ENCODE measurements at regions not wholly inside any gene's neighbourhood (a gene's known extent, or its start where the extent isn't known, plus 50 kb on each side); places are given as distances from the start of the nearest gene placed in this dataset.
"Not testable (repeated sequence)": the region's sequence is repeated elsewhere in the genome, so short reads cannot be mapped to it uniquely, and the experiment has no call there.

DNA sequence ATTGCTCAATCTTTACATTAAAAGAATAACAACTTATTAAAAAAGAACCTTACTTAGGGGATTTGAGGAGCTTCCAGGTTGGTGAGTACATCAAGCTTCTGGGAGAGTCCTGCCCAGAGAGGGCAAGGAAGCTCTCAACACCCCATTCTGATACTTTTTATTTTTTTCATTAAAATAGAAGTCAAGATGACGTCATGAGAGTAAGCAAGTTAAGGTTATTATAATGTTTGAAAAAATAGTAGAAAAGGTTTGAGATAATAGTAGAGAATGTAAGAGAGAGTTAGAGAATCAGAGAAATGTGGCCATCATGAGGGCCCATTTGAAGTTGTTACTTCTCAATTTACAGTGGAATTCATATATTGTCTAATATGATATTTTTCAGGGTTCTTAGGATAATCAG is 221.0 kb upstream of the SLC16A7 start:
- no peak for DNase-seq (ENCODE audit: insufficient read length, low spot score)
- no peak for FAIRE-seq
- TF ChIP-seq PAX5 (IDR thresholded peaks at IDR 0.05; ENCODE audit: insufficient read depth, low read length, severe bottlenecking) (no peak), POU2F2 (IDR thresholded peaks at IDR 0.05; ENCODE audit: low read depth, low read length) (no peak), TAF1 (IDR thresholded peaks at IDR 0.05; ENCODE audit: low read depth, low read length) (no peak), POLR2AphosphoS5 (IDR thresholded peaks at IDR 0.05; ENCODE audit: low read depth, low read length) (no peak)

DNA sequence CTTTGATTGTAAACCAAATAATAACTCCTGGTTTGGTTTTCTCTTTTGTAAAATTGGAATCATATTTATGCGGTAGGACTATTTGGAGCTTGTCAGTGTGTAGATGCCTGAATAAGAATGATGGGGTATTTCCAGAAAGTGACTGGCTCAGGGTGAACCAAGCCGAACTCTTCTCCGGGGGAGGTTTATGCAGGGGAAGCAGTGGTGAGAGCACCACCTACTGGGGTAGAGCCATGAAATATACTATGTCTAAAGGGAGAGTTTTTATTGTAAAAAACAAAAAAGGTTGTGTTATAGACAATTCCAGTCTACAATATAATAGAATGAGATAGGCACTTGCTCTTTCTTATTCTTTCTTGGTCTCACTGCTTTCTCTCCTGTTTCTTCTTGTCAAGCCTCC is 222.9 kb upstream of the SLC16A7 start:
- DNase-seq (ENCODE audit: insufficient read length, low spot score) (no peak), FAIRE-seq (no peak)
- TF ChIP-seq POLR2AphosphoS5 (IDR thresholded peaks at IDR 0.05; ENCODE audit: low read depth, low read length) = no peak
- TF ChIP-seq POU2F2 (IDR thresholded peaks at IDR 0.05; ENCODE audit: low read depth, low read length) = no peak
- TF ChIP-seq TAF1 (IDR thresholded peaks at IDR 0.05; ENCODE audit: low read depth, low read length) = no peak
- TF ChIP-seq SPI1 (IDR thresholded peaks at IDR 0.05; ENCODE audit: low read depth, low read length) = no peak
- TF ChIP-seq PAX5 (IDR thresholded peaks at IDR 0.05; ENCODE audit: insufficient read depth, low read length, severe bottlenecking) = no peak

DNA sequence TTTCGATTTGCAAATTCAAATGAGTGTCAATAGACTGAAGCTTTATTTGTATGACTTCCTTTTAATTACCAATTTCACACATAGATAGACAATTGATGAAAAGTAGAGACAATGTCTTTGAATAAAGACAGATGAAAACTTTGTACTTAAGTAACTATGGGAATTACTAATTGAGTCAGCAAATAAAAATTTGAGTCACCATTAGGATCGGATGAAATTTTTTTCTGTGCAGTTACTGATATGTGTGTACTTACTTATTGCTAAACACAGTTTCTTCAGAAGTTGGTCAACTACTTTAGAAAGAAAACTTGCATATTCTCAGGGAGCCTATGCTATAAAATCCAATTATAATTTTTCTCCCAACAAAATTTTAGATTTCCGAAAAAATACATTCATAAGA is 224.9 kb upstream of the SLC16A7 start:
- TF ChIP-seq TAF1 (IDR thresholded peaks at IDR 0.05; ENCODE audit: low read depth, low read length) (no peak), POLR2A (IDR thresholded peaks at IDR 0.05; ENCODE audit: low read depth, low read length) (no peak), POU2F2 (IDR thresholded peaks at IDR 0.05; ENCODE audit: low read depth, low read length) (no peak), PAX5 (IDR thresholded peaks at IDR 0.05; ENCODE audit: insufficient read depth, low read length, severe bottlenecking) (no peak), SPI1 (IDR thresholded peaks at IDR 0.05; ENCODE audit: low read depth, low read length) (no peak)
- DNase-seq (ENCODE audit: insufficient read length, low spot score) = no peak
- no peak for FAIRE-seq

DNA sequence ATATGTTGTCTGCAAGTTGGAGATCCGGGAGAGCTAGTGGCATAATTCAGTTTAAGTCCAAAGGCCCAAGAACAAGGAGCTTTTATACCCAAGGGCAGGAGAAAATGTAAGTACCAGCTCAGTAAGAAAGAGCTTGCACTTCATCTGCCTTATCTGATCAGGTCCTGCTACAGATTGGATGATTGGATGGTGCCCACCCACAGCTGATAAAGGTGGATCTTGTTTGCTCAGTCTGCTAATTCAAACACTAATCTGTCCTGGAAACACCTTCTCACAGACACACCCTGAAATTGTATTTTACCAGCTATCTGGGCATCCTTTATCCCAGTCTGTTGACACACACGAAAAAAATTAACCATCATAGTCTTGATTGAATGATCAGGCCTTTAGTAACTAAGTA is 230.7 kb upstream of the SLC16A7 start:
- DNase-seq (ENCODE audit: insufficient read length, low spot score) (no peak), FAIRE-seq (no peak)
- TF ChIP-seq SPI1 (IDR thresholded peaks at IDR 0.05; ENCODE audit: low read depth, low read length) (no peak), POLR2A (IDR thresholded peaks at IDR 0.05; ENCODE audit: low read depth, low read length) (no peak), TAF1 (IDR thresholded peaks at IDR 0.05; ENCODE audit: low read depth, low read length) (no peak), POLR2AphosphoS5 (IDR thresholded peaks at IDR 0.05; ENCODE audit: low read depth, low read length) (no peak), PAX5 (IDR thresholded peaks at IDR 0.05; ENCODE audit: insufficient read depth, low read length, severe bottlenecking) (no peak), POU2F2 (IDR thresholded peaks at IDR 0.05; ENCODE audit: low read depth, low read length) (no peak)

DNA sequence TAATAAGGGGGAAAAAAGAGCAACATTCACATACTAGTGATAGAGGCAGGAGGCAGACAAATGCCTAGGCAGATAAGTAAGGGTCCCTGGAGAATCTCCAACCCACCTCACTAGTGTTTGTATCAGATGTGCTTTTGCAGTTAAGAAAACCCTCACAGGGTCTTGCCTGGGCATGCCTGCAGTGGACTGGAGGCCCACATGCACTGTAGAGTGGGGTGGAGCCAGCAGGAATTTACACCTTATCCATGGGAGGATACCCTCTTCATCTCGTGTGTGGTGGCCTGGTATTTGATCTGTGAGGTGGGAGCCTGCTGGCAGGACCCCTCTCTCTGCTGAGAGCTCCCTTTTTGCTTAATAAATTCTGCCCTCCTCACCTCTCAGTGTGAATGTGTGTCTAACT is 238.0 kb upstream of the SLC16A7 start:
- DNase-seq (ENCODE audit: insufficient read length, low spot score) (no peak), FAIRE-seq (no peak)
- TF ChIP-seq PAX5 (IDR thresholded peaks at IDR 0.05; ENCODE audit: insufficient read depth, low read length, severe bottlenecking) (no peak), POLR2A (IDR thresholded peaks at IDR 0.05; ENCODE audit: low read depth, low read length) (no peak), POU2F2 (IDR thresholded peaks at IDR 0.05; ENCODE audit: low read depth, low read length) (no peak), TAF1 (IDR thresholded peaks at IDR 0.05; ENCODE audit: low read depth, low read length) (no peak)

DNA sequence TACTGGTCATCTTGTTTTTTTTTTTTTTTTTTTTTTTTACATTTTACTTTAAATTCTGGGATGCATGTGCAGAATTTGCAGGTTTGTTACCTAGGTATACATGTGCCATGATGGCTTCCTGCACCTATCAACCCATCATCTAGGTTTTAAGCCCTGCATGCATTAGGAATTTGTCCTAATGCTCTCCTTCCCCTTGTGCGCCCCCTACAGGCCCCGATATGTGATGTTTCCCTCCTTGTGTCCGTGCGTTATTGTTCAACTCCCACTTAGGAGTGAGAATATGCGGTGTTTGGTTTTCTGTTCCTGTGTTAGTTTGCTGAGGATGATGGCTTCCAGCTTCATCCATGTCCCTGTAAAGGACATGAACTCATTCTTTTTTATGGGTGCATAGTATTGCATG is 249.6 kb upstream of the SLC16A7 start:
- DNase-seq (ENCODE audit: insufficient read length, low spot score) = not testable (repeated sequence)

DNA sequence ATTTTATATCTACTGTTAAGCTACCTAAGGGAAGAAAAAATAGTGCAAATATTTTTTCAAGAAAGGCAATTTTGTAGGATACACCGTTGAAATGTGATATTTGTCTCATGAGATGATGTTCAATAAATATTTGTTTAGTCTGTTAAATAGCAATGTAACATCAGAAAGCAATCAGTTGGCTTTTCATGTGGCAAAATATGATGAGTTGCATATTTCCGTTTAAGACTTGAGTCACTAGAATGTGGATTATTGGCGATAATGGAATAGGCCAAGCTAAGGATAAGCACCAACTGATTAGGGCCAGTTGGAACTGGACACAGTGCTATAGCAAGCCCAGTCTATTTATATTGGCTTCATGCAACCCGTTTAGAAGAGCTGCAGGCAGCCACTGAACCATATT is 250.4 kb upstream of the SLC16A7 start:
- TF ChIP-seq POU2F2 (IDR thresholded peaks at IDR 0.05; ENCODE audit: low read depth, low read length) (no peak), PAX5 (IDR thresholded peaks at IDR 0.05; ENCODE audit: insufficient read depth, low read length, severe bottlenecking) (no peak)
- no peak for FAIRE-seq
- DNase-seq (ENCODE audit: insufficient read length, low spot score) = no peak

More for the DNA sequence above, 249.6 kb upstream of the SLC16A7 start:
- not testable (repeated sequence) for FAIRE-seq

DNA sequence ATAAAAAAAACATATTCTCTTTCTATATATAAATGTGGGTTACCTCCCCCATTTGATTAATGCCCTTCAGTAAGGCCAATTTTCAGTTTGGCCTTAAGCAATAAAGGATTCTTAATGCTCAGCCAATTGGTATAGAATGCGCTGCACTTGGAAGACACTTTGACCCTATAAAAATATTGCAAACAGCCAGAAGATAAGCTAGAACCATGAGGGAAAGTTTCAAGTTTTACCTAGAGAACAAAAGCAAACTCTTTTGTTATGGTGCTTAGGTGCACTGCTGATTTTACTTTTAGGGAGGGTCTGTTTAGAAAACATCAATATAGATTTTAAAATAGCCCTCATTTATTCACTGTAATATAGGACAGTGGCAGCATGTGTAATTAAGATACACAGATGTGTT is 251.6 kb upstream of the SLC16A7 start:
- DNase-seq (ENCODE audit: insufficient read length, low spot score) = no peak
- FAIRE-seq = no peak
- TF ChIP-seq POLR2AphosphoS5 (IDR thresholded peaks at IDR 0.05; ENCODE audit: low read depth, low read length) (no peak), TAF1 (IDR thresholded peaks at IDR 0.05; ENCODE audit: low read depth, low read length) (no peak), POLR2A (IDR thresholded peaks at IDR 0.05; ENCODE audit: low read depth, low read length) (no peak)

DNA sequence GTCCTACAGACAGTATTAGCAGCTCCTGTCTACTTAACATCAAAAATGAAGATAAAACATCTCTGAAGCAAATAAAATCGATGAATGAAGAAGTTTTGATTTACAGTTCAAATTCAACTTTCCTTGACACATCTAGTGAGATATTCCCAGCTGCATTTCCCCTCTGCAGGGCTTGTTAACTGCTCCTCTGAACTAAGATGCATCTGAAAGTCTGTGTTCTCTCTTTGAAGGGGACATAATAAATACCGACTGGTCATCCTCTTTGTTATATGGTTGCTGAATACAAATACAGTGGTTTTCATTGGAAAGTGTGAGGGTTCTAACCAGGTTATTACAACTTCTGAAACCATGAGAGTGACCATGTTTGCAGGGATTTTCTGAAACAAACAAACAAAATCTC is 266.4 kb upstream of the SLC16A7 start:
- DNase-seq (ENCODE audit: insufficient read length, low spot score) = no peak
- no peak for TF ChIP-seq SPI1 (IDR thresholded peaks at IDR 0.05; ENCODE audit: low read depth, low read length)
- TF ChIP-seq POU2F2 (IDR thresholded peaks at IDR 0.05; ENCODE audit: low read depth, low read length) = no peak
- no peak for TF ChIP-seq POLR2AphosphoS5 (IDR thresholded peaks at IDR 0.05; ENCODE audit: low read depth, low read length)
- no peak for TF ChIP-seq PAX5 (IDR thresholded peaks at IDR 0.05; ENCODE audit: insufficient read depth, low read length, severe bottlenecking)
- no peak for TF ChIP-seq POLR2A (IDR thresholded peaks at IDR 0.05; ENCODE audit: low read depth, low read length)
- no peak for TF ChIP-seq TAF1 (IDR thresholded peaks at IDR 0.05; ENCODE audit: low read depth, low read length)
- no peak for FAIRE-seq

DNA sequence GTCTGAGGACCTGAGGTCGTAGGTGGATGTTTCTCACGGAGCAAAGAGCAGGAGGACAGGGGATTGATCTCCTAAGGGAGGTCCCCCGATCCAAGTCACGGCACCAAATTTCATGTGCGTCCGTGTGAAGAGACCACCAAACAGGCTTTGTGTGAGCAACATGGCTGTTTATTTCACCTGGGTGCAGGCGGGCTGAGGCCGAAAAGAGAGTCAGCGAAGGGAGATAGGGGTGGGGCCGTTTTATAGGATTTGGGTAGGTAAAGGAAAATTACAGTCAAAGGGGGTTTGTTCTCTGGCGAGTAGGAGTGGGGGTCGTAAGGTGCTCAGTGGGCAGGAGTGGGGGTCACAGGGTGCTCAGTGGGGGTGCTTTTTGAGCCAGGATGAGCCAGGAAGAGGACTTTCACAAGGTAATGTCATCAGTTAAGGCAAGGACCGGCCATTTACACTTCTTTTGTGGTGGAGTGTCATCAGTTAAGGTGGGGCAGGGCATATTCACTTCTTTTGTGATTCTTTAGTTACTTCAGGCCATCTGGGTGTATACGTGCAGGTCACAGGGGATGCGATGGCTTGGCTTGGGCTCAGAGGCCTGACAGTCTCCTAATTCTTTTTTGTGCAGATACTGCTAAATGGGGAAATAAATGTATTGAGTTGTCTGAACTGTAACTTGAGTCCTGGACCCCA is 267.3 kb upstream of the SLC16A7 start:
- FAIRE-seq; DNase-seq (ENCODE audit: insufficient read length, low spot score): not testable (repeated sequence)

DNA sequence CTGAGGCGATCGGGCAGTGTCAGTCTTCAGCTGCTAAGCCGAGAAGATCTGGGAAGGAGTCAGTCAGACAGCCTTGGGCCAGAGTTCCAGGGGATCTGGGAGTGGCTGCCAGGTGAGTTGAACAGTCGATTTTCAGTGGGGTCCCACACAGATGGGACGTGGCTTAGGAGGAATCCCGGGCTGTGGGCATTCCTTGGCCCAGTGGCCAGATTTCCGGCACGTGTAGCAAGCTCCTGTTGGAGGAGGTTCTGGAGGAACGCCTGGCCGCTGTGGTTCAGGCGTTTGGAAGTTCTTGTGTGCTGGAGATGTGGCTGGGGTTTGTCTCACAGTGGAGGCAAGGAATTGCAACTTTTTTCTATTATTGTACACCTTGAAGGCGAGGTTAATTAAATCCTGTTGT is 269.4 kb upstream of the SLC16A7 start:
- FAIRE-seq; DNase-seq (ENCODE audit: insufficient read length, low spot score): not testable (repeated sequence)

DNA sequence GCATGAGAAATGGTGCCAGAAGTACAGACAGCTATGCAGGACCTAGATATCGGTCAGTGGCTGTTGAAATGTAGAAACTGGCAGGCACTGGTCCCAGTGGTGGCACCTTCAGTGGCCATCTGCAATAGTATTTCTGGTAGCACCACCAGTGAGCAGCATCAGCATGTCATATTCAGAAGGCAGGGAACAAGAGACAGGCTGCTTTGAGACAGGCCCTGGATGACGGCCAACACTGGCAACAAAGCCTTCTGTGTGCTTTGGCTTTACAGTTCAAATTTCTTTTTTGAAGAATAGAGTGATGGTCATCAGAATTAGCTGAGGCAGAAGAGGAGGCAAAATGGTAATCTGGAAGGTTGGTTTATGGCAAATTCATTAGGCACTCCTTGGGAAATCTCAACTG is 273.4 kb upstream of the SLC16A7 start:
- no peak for DNase-seq (ENCODE audit: insufficient read length, low spot score)
- no peak for FAIRE-seq
- no peak for TF ChIP-seq POLR2AphosphoS5 (IDR thresholded peaks at IDR 0.05; ENCODE audit: low read depth, low read length)
- TF ChIP-seq POLR2A (IDR thresholded peaks at IDR 0.05; ENCODE audit: low read depth, low read length) = no peak
- no peak for TF ChIP-seq PAX5 (IDR thresholded peaks at IDR 0.05; ENCODE audit: insufficient read depth, low read length, severe bottlenecking)
- no peak for TF ChIP-seq TAF1 (IDR thresholded peaks at IDR 0.05; ENCODE audit: low read depth, low read length)
- TF ChIP-seq SPI1 (IDR thresholded peaks at IDR 0.05; ENCODE audit: low read depth, low read length) = no peak
- no peak for TF ChIP-seq POU2F2 (IDR thresholded peaks at IDR 0.05; ENCODE audit: low read depth, low read length)
